Skeletal muscle satellite cell (primary cell): ENCODE measurements at regions not wholly inside any gene's neighbourhood (a gene's known extent, or its start where the extent isn't known, plus 50 kb on each side); places are given as distances from the start of the nearest gene placed in this dataset.
"Not testable (repeated sequence)": the region's sequence is repeated elsewhere in the genome, so short reads cannot be mapped to it uniquely, and the experiment has no call there.

Experiments
- H3K27me3 ChIP-seq: 2 replicates; pipeline ENCODE4 v1.7.0; 2013; ENCODE audit warnings: low read length; ENCODE audit not compliant: control insufficient read depth, insufficient read depth
- H3K36me3 ChIP-seq: 2 replicates; pipeline ENCODE4 v1.7.0; 2013; ENCODE audit warnings: mild to moderate bottlenecking, control low read depth, low read length; ENCODE audit not compliant: insufficient read depth
- H3K4me1 ChIP-seq: 2 replicates; pipeline ENCODE4 v1.7.0; 2013; ENCODE audit warnings: low read length; ENCODE audit not compliant: control insufficient read depth, insufficient read depth
- H3K4me2 ChIP-seq: 2 replicates; pipeline ENCODE4 v1.7.0; 2013; ENCODE audit warnings: mild to moderate bottlenecking, low read length
- H3K4me3 ChIP-seq: 2 replicates; pipeline ENCODE4 v1.7.0; 2013; ENCODE audit warnings: low read length
- H3K9ac ChIP-seq: 2 replicates; pipeline ENCODE4 v1.7.0; 2013; ENCODE audit warnings: mild to moderate bottlenecking, low read depth, low read length, moderate library complexity
- H3K9me3 ChIP-seq: replicated peaks from 2 replicates; pipeline ENCODE4 v1.7.0; 2013; ENCODE audit warnings: mild to moderate bottlenecking, control low read depth, low read length

- not testable (repeated sequence) for H3K9me3 ChIP-seq
Measured at GRCh38 chr2:234697300-234697876, 200.5 kb upstream of the ARL4C start.

GRCh38 chr2:234695981-234696380 is 199.1 kb upstream of the ARL4C start:
- H3K4me2 ChIP-seq, result no peak overlapping the region
- no peaks in the 10 kb centered on the region for H3K9me3 ChIP-seq
- H3K4me1 ChIP-seq, result peaks cover 23% of the 10 kb centered on the region
- H3K4me3 ChIP-seq, result no peak overlapping the region
- H3K27me3 ChIP-seq, result no peaks in the 10 kb centered on the region
- no peak overlapping the region for H3K9ac ChIP-seq
- no peaks in the 10 kb centered on the region for H3K36me3 ChIP-seq

More at GRCh38 chr2:234697300-234697876, 200.5 kb upstream of the ARL4C start:
- H3K9ac ChIP-seq, H3K4me3 ChIP-seq, H3K4me2 ChIP-seq, H3K36me3 ChIP-seq, H3K27me3 ChIP-seq: not testable (repeated sequence)
- peaks cover 13% of the 10 kb centered on the region for H3K4me1 ChIP-seq

- Histone ChIP-seq H3K4me3 (no peak overlapping the region), H3K9me3 (no peaks in the 10 kb centered on the region), H3K4me1 (peaks cover 30% of the 10 kb centered on the region), H3K36me3 (no peaks in the 10 kb centered on the region), H3K4me2 (peak overlapping the region; percentile 48), H3K27me3 (no peaks in the 10 kb centered on the region), H3K9ac (no peak overlapping the region)
Measured at GRCh38 chr2:234694244-234695013, 197.5 kb upstream of the ARL4C start.

- not testable (repeated sequence) for H3K36me3 ChIP-seq, H3K27me3 ChIP-seq, H3K9ac ChIP-seq, H3K4me2 ChIP-seq, H3K9me3 ChIP-seq, H3K4me3 ChIP-seq
- H3K4me1 ChIP-seq, result peaks cover 30% of the 10 kb centered on the region
Measured at GRCh38 chr2:234693681-234694190, 196.9 kb upstream of the ARL4C start.

- not testable (repeated sequence) for H3K27me3 ChIP-seq, H3K4me3 ChIP-seq, H3K4me2 ChIP-seq, H3K9me3 ChIP-seq, H3K36me3 ChIP-seq, H3K9ac ChIP-seq
- peaks cover 30% of the 10 kb centered on the region for H3K4me1 ChIP-seq
Measured at GRCh38 chr2:234693191-234693590, 196.3 kb upstream of the ARL4C start.

- no peaks in the 10 kb centered on the region for H3K36me3 ChIP-seq
- no peaks in the 10 kb centered on the region for H3K27me3 ChIP-seq
- no peaks in the 10 kb centered on the region for H3K9me3 ChIP-seq
- H3K4me1 ChIP-seq, result peaks cover 30% of the 10 kb centered on the region
- H3K4me3 ChIP-seq, result no peak overlapping the region
- H3K9ac ChIP-seq, result no peak overlapping the region
- H3K4me2 ChIP-seq, result no peak overlapping the region
Measured at GRCh38 chr2:234691968-234692955, 195.4 kb upstream of the ARL4C start.

GRCh38 chr2:234691214-234691575 is 194.3 kb upstream of the ARL4C start:
- H3K4me3 ChIP-seq, result no peak overlapping the region
- peaks cover 35% of the 10 kb centered on the region for H3K4me1 ChIP-seq
- no peaks in the 10 kb centered on the region for H3K36me3 ChIP-seq
- no peaks in the 10 kb centered on the region for H3K9me3 ChIP-seq
- H3K9ac ChIP-seq, result peak overlapping the region; percentile 40
- peak overlapping the region; percentile 54 for H3K4me2 ChIP-seq
- no peaks in the 10 kb centered on the region for H3K27me3 ChIP-seq

- no peaks in the 10 kb centered on the region for H3K9me3 ChIP-seq
- peak overlapping the region; percentile 54 for H3K9ac ChIP-seq
- H3K36me3 ChIP-seq, result no peaks in the 10 kb centered on the region
- H3K4me1 ChIP-seq, result peaks cover 37% of the 10 kb centered on the region
- H3K4me2 ChIP-seq, result peak overlapping the region; percentile 54
- H3K4me3 ChIP-seq, result no peak overlapping the region
- no peaks in the 10 kb centered on the region for H3K27me3 ChIP-seq
Measured at GRCh38 chr2:234690569-234691213, 193.8 kb upstream of the ARL4C start.

GRCh38 chr2:234689911-234690379 is 193.1 kb upstream of the ARL4C start:
- Histone ChIP-seq H3K4me3 (no peak overlapping the region), H3K4me1 (peaks cover 37% of the 10 kb centered on the region), H3K9me3 (no peaks in the 10 kb centered on the region), H3K4me2 (no peak overlapping the region), H3K36me3 (no peaks in the 10 kb centered on the region), H3K9ac (no peak overlapping the region), H3K27me3 (no peaks in the 10 kb centered on the region)

GRCh38 chr2:234687718-234688475 is 191.0 kb upstream of the ARL4C start:
- Histone ChIP-seq H3K4me3 (no peak overlapping the region), H3K9me3 (no peaks in the 10 kb centered on the region), H3K36me3 (no peaks in the 10 kb centered on the region), H3K4me1 (peaks cover 28% of the 10 kb centered on the region), H3K9ac (no peak overlapping the region), H3K27me3 (no peaks in the 10 kb centered on the region), H3K4me2 (no peak overlapping the region)
